ENCODE measurements at regions not wholly inside any gene's neighbourhood (a gene's known extent, or its start where the extent isn't known, plus 50 kb on each side); places are given as distances from the start of the nearest gene placed in this dataset.

- DNase-seq, result no peak
These were observed 151.1 kb upstream of the CST7 start for GRCh38 chr20:24797745-24798655.

DNA sequence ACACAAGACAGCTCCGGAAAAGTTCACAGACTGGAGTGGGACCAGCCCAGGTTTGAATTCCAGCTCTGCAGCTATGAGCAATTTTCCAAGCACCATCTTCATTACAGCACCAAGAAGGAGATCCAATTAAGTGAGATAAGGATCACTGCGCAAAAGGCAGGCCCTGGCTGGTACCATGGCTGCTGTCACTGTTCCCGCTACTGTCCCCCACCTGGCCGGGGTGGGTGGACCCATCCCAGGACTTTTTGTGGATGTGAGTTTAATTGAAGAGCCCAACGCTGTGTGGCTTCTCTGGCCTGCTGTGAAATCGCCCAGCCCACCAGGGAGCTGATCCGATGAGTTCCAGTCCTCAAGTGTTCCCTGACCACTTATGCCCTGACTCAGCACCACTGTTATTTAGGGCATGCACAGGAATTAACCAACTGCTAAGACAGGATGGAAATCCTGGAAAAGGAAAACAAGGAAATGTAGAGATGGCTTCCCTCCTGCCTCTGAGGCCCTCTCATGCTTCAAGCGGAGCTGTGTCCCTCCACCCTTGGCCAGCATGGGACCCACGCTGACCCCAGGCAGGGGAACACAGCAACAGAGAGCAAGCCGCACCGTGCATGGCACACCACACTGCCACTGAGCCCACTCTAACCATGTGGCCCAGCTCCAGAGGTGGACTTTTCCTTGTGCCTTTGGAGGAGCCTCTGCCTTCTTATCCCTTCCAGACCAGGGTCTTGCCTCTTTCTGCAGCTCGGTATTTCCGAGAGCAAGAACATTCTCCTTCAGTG lies 150.0 kb upstream of the CST7 start:
- no peak for DNase-seq

DNA sequence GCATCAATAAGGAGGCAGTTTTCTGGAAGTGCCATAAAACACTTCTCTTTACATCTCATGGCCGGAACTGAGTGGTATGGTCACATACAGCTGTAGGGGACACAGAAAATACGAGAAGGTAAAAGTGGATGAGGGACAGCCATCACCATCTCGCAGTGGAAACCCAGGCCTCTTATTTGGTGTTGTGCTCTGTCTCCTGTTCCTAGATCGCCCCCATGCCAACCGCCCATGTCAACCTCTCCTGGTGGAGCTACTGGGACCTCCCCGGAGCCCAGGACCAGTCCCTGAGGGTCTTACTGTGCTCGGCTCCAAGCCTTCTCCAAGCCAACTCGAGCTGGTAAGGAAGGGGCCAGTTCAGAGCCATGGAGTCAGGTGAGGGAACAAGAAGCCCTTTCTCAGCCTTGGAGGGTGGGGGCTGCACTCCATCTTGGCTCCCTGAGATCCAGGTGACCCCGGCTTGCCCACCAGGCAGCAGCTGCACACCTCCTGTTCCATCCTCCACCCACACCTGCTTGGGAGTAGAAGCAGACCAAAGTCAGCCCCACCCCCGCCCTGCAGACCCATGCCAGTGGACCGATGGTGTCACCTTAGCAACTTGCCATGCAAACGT lies 149.0 kb upstream of the CST7 start:
- DNase-seq, result no peak

GRCh38 chr20:24802286-24802820 lies 146.7 kb upstream of the CST7 start:
- no peak for DNase-seq

GRCh38 chr20:24804481-24805206 lies 144.4 kb upstream of the CST7 start:
- no peak for DNase-seq

GRCh38 chr20:24805456-24806238 lies 143.4 kb upstream of the CST7 start:
- no peak for DNase-seq

- DNase-seq, result no peak
These were observed 142.1 kb upstream of the CST7 start for GRCh38 chr20:24806705-24807676.

DNA sequence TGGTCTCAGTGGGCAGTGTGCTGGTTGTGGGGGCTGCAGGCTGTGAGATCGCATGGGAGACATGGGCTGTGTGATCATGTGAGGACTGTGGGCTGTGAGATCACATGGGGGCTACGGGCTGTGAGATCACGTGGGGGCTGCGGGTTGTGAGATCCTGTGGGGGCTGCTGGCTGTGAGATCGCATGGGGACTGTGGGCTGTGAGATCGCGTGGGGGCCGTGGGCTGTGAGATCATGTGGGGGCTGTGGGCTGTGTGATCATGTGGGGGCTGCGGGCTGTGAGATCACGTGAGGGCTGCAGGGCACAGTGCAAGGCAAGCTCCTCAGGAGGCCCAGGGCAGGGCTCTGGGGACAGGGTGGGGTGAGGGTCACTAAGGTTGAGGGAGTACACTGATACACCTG lies 140.5 kb upstream of the CST7 start:
- DNase-seq, result no peak

DNA sequence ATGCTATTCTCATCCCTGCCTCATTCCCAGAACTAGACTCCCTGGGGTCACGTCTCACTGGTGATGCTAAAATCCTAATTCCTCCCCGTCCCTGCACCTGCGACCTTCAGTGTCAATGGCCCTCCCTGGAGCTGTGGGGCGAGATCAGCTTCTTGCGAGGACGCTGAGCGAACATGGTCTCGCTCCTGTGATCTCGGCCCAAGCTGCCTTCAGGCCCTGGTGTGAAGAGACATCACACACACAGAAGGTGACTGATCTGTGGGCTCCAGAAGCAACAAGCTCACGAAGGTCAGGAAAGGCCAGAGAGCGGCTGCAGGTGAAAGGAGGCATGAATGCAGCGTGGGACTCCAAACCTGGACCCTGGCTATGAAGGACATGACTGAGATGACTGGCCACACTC lies 139.5 kb upstream of the CST7 start:
- DNase-seq, result no peak

DNA sequence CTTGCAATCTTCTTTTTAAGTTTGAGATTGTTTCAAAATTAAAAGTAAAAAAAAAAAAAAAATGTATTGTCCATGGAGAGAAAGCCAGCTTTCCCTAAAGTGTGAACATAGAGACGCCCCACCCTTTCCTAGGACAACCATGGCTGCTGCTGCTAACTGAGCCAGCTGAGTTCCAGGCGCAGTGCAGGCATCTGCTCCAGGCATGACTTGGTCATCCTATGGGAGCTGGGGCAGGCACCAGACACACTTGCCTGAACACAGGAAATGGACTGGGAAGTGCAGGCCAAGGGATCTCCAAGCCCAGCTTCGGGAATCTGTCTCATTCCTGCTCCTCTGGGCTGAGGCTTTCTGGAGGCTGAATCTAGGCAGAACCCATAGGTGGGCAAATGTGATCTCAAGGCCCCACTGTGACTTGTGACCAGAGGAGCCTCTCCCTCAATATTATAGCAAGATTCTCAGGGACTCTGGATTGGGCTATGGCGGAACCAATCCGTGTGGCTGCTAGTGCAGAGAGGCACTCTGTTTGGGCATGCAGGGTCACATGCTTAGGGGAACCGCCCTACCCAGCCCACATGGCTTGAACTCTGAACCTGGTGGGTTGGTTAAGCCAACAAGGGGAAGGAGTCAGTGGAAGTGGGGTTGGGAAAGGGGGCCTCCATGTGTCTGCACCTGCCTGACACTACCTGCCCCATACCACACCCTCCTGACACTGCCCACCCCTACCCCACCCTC lies 138.2 kb upstream of the CST7 start:
- DNase-seq, result no peak

DNA sequence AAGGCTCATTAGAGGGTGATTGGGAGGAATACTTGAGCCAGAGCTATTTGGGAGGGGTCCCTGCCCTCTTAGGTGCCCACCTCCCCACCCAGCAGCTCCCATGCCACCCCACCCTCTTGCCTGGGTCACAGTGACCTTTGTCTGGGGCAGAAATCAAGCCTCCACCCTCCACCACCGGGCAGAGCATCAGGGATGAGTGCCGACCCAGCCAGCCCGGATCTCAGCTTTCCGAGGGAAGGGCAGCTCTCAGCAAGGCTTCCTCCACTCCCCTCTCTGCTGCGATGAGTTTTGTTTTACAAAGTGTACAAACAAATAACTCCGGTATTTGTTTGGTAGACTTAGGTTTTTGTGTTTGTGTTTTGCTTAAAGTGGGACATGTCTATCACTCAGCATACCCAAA lies 136.7 kb upstream of the CST7 start:
- DNase-seq, result no peak

GRCh38 chr20:24813080-24813479 lies 136.0 kb upstream of the CST7 start:
- DNase-seq, result no peak

DNA sequence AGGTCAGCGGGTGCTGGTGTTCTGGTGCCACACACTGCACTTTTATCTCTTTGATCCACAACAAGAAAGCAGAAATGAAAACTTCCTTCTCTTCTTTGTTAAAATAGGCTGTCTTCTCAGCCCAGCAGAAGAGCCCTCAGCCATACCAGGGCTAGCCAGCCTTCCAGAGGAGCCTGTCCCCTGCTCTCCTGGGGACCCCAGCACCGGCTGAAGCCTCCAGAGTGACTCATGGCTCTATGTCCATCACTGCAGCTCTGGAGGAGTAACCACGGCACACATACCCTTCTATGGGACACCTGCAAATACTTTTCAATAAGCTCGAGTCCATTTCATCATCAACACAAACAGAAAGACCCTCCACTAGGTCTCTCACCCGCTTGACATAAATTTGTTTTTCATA lies 135.6 kb upstream of the CST7 start:
- no peak for DNase-seq

DNA sequence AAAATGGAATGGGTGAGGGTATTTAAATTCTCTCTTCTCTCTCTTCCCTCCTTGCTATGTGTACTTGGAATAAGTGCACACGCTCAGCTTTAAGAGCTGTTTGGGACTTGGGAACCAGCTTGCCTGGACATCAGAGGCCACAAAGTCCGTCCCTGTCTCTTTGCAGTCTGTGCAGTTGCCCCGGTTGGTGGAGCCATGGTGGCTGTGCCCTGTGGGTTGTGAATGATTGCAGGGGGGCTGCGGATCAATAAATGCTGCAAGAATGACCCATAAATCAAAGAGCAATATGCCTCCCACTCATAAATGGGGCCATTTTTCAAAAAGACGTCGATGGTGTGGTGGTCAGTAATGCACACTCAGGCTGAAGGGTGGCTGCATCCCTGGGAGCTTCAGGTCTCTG lies 135.1 kb upstream of the CST7 start:
- no peak for DNase-seq

DNA sequence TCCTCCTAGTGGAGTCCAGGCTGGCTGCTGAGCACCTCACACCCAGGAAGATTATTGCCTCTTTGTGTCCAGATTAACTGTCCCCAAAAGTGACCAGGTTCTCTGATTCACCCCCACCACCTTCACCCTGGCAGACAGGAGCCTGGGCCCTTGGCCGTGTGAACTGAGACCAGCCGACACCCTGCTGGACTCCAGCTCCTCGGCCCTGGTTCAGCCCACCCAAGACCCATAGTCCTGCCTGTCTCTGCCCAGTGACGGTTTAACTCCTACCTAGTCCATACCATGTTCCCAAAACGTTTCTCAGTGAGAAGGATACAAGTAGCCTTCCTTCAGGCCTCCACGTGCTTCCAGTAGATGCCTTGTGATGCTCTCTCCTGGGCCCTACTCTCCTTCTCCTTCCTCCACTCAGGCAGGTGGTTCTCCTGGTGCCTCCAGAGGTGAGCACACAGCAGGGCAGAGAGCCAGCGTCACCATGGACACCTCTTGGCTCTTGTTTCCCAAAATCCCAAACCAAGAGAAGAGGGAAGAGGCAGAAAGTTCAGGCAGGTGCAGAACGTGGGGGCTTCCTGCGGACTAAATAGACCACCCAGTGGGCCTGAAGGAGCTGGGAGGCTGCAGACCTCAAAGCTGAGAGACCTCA lies 134.4 kb upstream of the CST7 start:
- no peak for DNase-seq

DNA sequence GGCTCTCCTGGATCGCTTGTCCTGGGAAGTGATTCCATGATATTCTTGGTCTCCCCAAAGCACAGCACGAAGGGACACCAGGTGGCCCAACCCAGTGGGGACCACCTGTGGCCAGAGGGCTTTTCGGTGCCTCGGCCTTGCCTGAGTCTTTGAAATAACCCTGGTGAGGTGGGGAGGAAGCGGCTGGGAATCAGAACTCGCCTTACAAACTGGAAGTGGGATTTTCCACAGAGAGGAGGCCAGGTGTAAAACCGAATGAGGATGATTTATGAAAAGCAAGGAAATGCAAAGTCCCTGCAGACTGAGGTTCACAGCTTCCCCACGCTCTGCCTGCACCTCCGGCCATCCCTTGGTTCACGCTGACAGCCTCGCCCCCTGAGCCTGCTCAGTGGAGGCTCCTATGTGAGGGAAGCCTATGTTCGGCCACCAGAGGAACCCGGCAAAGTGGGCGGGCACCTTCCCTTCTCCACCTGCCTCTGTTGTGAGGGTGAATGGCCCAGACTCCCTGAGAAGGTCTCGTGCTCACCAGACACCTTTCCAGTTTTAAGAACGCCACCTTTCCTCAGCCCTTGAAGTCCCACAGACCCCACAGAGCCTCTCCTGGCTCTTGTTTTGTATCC lies 133.8 kb upstream of the CST7 start:
- no peak for DNase-seq

- DNase-seq, result no peak
These were observed 133.1 kb upstream of the CST7 start for GRCh38 chr20:24815931-24816330.

- DNase-seq, result no peak
These were observed 132.6 kb upstream of the CST7 start for GRCh38 chr20:24816431-24816830.

DNA sequence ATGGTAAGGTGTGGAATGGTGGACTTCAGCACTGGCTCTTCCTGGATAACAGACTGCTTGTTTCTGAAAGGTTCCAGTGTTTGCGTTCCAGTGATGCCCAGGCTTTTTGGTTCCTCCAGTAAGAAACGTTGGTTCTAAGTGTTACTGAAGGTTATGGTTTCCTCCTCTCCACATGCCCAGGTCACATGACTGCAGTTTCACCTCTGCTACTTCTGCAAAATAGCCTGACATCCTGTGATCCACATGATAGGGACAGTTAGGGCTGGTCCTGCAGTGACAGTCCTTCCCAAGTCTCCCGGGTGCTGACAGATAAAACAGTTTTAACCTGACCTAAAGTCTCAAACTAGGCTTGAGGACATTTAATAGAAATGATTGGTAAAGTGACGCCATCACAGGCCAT lies 132.2 kb upstream of the CST7 start:
- DNase-seq, result no peak

All from activated effector memory CD4-positive, alpha-beta T cell treated with anti-CD3 and anti-CD28 coated beads, Interleukin-2, amount 50 U/mL, for 16 hours (primary cell).